ENCODE measurements at regions not wholly inside any gene's neighbourhood (a gene's known extent, or its start where the extent isn't known, plus 50 kb on each side); places are given as distances from the start of the nearest gene placed in this dataset.

DNA sequence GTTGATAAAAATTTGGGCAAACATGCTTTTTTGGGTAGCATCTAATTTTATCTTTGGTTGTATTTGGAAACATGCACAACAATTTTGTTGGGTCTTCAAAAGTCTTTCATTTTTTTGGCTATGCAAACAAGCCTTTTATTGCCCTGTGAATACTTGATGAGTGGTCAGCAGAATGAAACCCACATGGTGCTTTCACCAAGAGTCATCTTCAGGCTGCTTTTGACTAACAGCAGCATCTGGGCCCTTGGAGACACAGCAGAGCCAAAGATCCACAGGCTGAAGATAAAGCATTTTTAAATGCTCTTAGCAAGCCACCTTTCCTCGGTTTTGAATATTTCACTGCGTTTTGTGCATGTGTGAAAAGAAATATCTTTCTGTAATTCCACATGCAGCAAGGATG, 154.9 kb downstream of the FGF9 start (continued):
- TF ChIP-seq, protein P1, sequence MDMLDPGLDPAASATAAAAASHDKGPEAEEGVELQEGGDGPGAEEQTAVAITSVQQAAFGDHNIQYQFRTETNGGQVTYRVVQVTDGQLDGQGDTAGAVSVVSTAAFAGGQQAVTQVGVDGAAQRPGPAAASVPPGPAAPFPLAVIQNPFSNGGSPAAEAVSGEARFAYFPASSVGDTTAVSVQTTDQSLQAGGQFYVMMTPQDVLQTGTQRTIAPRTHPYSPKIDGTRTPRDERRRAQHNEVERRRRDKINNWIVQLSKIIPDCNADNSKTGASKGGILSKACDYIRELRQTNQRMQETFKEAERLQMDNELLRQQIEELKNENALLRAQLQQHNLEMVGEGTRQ (IDR thresholded peaks at IDR 0.05; ENCODE audit: borderline replicate concordance, low read depth, low read length) = no peak
- TF ChIP-seq, protein P2, sequence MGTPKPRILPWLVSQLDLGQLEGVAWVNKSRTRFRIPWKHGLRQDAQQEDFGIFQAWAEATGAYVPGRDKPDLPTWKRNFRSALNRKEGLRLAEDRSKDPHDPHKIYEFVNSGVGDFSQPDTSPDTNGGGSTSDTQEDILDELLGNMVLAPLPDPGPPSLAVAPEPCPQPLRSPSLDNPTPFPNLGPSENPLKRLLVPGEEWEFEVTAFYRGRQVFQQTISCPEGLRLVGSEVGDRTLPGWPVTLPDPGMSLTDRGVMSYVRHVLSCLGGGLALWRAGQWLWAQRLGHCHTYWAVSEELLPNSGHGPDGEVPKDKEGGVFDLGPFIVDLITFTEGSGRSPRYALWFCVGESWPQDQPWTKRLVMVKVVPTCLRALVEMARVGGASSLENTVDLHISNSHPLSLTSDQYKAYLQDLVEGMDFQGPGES (IDR thresholded peaks at IDR 0.05; ENCODE audit: low read depth, low read length) = no peak

DNA sequence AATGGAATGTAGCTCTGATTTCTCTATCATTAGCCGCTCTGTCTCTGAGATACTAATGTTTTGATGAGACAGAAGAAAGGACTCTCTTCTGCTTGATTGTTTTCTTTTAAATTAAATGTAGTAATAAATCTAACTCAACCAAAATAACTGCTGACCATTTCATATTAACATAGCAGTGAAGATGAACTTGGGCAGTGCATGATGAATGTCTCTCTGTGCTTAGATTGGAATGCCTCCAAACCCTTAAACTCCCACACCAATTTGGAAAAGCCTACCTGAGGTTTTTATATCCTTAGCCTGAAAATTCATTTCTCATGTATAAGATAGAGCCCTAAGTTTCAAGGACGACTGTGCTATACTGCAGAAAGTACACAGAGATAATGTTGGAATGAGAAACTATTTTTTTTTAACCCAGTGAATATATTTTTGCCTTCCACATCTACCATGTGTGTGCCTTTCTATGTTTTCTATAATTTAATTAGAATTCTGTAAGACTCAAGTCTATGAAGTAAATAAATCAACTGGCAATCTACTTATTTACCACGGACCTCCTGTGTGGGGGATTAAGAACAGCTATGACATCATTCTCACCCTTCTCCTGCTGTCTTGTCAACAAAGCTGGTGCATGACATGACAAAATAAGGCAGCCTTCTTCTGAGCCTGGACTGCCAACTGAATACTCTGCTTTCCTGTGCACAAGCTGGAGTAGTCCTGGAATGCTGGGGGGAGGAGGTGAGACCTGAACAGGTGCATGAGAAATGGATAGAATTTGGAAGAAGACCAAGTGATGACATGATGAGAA, 155.5 kb downstream of the FGF9 start:
- Histone ChIP-seq H2AFZ (ENCODE audit: low read depth) (no peak overlapping the region), H3F3A (replicated peaks; ENCODE audit: insufficient read depth) (no peaks in the 10 kb centered on the region), H3K9ac (no peak overlapping the region), H3K9me3 (no peaks in the 10 kb centered on the region), H3K27ac (ENCODE audit: low read depth in 2 of 2, low read length in 1 of 2) (no peak overlapping the region), H3K27me3 (ENCODE audit: insufficient read depth) (peaks cover under 1% of the 10 kb centered on the region; the same call in 1 of the 2 replicates), H3K79me2 (ENCODE audit: insufficient read depth) (no peaks in the 10 kb centered on the region), H3K4me1 (ENCODE audit: control insufficient read depth in 1 of 2, insufficient read depth in 2 of 2, low read depth in 1 of 2, low read length in 1 of 2) (no peaks in the 10 kb centered on the region), H3K9me2 (no peaks in the 10 kb centered on the region), H4K20me1 (ENCODE audit: insufficient read depth) (no peaks in the 10 kb centered on the region), H3K4me3 (ENCODE audit: low read depth in 2 of 2, low read length in 1 of 2) (no peak overlapping the region), H3K4me2 (no peak overlapping the region), H3K36me3 (replicated peaks in 1 of 2; ENCODE audit: control insufficient read depth in 1 of 2, insufficient read depth in 2 of 2, low read length in 1 of 2) (no peaks in the 10 kb centered on the region)
- ChIA-PET POLR2A (no interaction called here), CTCF (no interaction called here)
- WGBS (ENCODE audit: low lambda C conversion rate) = 1% methylated on average over 3 of the region's 3 CpGs
- DNase-seq = no peak
- TF ChIP-seq RAD21 (IDR thresholded peaks at IDR 0.05; ENCODE audit: low read length) (no peak), NFIC (IDR thresholded peaks at IDR 0.05; ENCODE audit: borderline replicate concordance) (no peak), CHD2 (IDR thresholded peaks at IDR 0.05; ENCODE audit: low read length, partially characterized antibody) (no peak), EP300 (IDR thresholded peaks at IDR 0.05; ENCODE audit: borderline replicate concordance in 1 of 2, low read depth in 1 of 2, low read length in 1 of 2) (no peak), ELF1 (IDR thresholded peaks at IDR 0.05) (no peak), SMC3 (IDR thresholded peaks at IDR 0.05; ENCODE audit: low read depth, low read length) (no peak), YY1 (IDR thresholded peaks at IDR 0.05; ENCODE audit: low read depth) (no peak), RCOR1 (IDR thresholded peaks at IDR 0.05; ENCODE audit: low read length) (no peak), FOSL2 (IDR thresholded peaks at IDR 0.05; ENCODE audit: borderline replicate concordance, low read depth) (no peak), FOXJ3 (CRISPR knock-in tag; IDR thresholded peaks at IDR 0.05) (no peak), NRF1 (IDR thresholded peaks at IDR 0.05; ENCODE audit: low read depth, low read length) (no peak), RXRA (IDR thresholded peaks at IDR 0.05; ENCODE audit: borderline replicate concordance, low read depth) (no peak), POLR2AphosphoS5 (IDR thresholded peaks at IDR 0.05; ENCODE audit: low read depth, low read length) (no peak)
- TF ChIP-seq, protein P3, sequence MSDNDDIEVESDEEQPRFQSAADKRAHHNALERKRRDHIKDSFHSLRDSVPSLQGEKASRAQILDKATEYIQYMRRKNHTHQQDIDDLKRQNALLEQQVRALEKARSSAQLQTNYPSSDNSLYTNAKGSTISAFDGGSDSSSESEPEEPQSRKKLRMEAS (IDR thresholded peaks at IDR 0.05; ENCODE audit: low read depth) = no peak
- TF ChIP-seq, protein P4, sequence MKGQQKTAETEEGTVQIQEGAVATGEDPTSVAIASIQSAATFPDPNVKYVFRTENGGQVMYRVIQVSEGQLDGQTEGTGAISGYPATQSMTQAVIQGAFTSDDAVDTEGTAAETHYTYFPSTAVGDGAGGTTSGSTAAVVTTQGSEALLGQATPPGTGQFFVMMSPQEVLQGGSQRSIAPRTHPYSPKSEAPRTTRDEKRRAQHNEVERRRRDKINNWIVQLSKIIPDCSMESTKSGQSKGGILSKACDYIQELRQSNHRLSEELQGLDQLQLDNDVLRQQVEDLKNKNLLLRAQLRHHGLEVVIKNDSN (IDR thresholded peaks at IDR 0.05; ENCODE audit: borderline replicate concordance, low read depth) = no peak
- TF ChIP-seq, protein P1 (IDR thresholded peaks at IDR 0.05; ENCODE audit: borderline replicate concordance, low read depth, low read length) = no peak
- TF ChIP-seq, protein P5, sequence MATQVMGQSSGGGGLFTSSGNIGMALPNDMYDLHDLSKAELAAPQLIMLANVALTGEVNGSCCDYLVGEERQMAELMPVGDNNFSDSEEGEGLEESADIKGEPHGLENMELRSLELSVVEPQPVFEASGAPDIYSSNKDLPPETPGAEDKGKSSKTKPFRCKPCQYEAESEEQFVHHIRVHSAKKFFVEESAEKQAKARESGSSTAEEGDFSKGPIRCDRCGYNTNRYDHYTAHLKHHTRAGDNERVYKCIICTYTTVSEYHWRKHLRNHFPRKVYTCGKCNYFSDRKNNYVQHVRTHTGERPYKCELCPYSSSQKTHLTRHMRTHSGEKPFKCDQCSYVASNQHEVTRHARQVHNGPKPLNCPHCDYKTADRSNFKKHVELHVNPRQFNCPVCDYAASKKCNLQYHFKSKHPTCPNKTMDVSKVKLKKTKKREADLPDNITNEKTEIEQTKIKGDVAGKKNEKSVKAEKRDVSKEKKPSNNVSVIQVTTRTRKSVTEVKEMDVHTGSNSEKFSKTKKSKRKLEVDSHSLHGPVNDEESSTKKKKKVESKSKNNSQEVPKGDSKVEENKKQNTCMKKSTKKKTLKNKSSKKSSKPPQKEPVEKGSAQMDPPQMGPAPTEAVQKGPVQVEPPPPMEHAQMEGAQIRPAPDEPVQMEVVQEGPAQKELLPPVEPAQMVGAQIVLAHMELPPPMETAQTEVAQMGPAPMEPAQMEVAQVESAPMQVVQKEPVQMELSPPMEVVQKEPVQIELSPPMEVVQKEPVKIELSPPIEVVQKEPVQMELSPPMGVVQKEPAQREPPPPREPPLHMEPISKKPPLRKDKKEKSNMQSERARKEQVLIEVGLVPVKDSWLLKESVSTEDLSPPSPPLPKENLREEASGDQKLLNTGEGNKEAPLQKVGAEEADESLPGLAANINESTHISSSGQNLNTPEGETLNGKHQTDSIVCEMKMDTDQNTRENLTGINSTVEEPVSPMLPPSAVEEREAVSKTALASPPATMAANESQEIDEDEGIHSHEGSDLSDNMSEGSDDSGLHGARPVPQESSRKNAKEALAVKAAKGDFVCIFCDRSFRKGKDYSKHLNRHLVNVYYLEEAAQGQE (IDR thresholded peaks at IDR 0.05; ENCODE audit: low read depth, low read length) = no peak
- TF ChIP-seq, protein P2 (IDR thresholded peaks at IDR 0.05; ENCODE audit: low read depth, low read length) = no peak
- TF ChIP-seq, protein P6, sequence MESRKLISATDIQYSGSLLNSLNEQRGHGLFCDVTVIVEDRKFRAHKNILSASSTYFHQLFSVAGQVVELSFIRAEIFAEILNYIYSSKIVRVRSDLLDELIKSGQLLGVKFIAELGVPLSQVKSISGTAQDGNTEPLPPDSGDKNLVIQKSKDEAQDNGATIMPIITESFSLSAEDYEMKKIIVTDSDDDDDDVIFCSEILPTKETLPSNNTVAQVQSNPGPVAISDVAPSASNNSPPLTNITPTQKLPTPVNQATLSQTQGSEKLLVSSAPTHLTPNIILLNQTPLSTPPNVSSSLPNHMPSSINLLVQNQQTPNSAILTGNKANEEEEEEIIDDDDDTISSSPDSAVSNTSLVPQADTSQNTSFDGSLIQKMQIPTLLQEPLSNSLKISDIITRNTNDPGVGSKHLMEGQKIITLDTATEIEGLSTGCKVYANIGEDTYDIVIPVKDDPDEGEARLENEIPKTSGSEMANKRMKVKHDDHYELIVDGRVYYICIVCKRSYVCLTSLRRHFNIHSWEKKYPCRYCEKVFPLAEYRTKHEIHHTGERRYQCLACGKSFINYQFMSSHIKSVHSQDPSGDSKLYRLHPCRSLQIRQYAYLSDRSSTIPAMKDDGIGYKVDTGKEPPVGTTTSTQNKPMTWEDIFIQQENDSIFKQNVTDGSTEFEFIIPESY (IDR thresholded peaks at IDR 0.05; ENCODE audit: borderline replicate concordance, low read depth) = no peak

Data from SK-N-SH (cell line).